KMS-11 (cell line): ENCODE measurements at regions not wholly inside any gene's neighbourhood (a gene's known extent, or its start where the extent isn't known, plus 50 kb on each side); places are given as distances from the start of the nearest gene placed in this dataset.

Source experiments
- H2AFZ ChIP-seq: fragments of 200-600 bp; sonication (generic); 2 replicates; pipeline ENCODE4 v1.6.1; 2016; ENCODE audit warnings: antibody characterized with exemption, mixed run types, low read depth
- H3K27ac ChIP-seq: fragments of 200-600 bp; sonication (generic); 2 replicates; pipeline ENCODE4 v1.6.1; 2016; ENCODE audit warnings: mild to moderate bottlenecking, mixed run types
- H3K27me3 ChIP-seq: fragments of 200-600 bp; sonication (generic); 2 replicates; pipeline ENCODE4 v1.6.1; 2017; ENCODE audit warnings: mild to moderate bottlenecking, low read depth, mixed run types, moderate library complexity; ENCODE audit not compliant: insufficient read depth
- H3K36me3 ChIP-seq: fragments of 200-600 bp; sonication (generic); 2 replicates; pipeline ENCODE4 v1.6.1; 2017; ENCODE audit warnings: mild to moderate bottlenecking, mixed run types; ENCODE audit not compliant: insufficient read depth
- H3K4me1 ChIP-seq: fragments of 200-600 bp; sonication (generic); 2 replicates; pipeline ENCODE4 v1.6.1; 2016; ENCODE audit warnings: mild to moderate bottlenecking, low read depth, mixed run types; ENCODE audit not compliant: poor library complexity, severe bottlenecking
- H3K4me2 ChIP-seq: fragments of 200-600 bp; sonication (generic); 2 replicates; pipeline ENCODE4 v1.7.0; 2016; ENCODE audit warnings: mild to moderate bottlenecking, mixed run types
- H3K4me3 ChIP-seq: fragments of 200-600 bp; sonication (generic); IDR thresholded peaks from 2 replicates; pipeline ENCODE4 v1.6.1; 2017; ENCODE audit warnings: low read depth, low read length, mixed read lengths; ENCODE audit not compliant: insufficient read depth
- H3K79me2 ChIP-seq: fragments of 200-600 bp; sonication (generic); 2 replicates; pipeline ENCODE4 v1.6.1; 2016; ENCODE audit warnings: low read depth, mixed run types; ENCODE audit not compliant: insufficient read depth
- H3K9ac ChIP-seq: fragments of 200-600 bp; sonication (generic); 2 replicates; pipeline ENCODE4 v1.6.1; 2016; ENCODE audit warnings: mild to moderate bottlenecking, mixed run types
- H4K20me1 ChIP-seq: fragments of 200-600 bp; sonication (generic); 2 replicates; pipeline ENCODE4 v1.6.1; 2016; ENCODE audit warnings: mild to moderate bottlenecking, mixed run types; ENCODE audit not compliant: insufficient read depth
- CTCF ChIP-seq: fragments of 200-600 bp; sonication (generic); conservative IDR thresholded peaks from 2 replicates; pipeline ENCODE4 v1.6.1; 2017; ENCODE audit warnings: low read depth, mild to moderate bottlenecking, antibody characterized with exemption, low read length, moderate library complexity, mixed read lengths

- Histone ChIP-seq H3K9ac (no peak overlapping the region), H4K20me1 (no peaks in the 10 kb centered on the region), H3K4me1 (no peaks in the 10 kb centered on the region), H3K4me2 (no peak overlapping the region), H3K27me3 (no peaks in the 10 kb centered on the region), H3K27ac (no peak overlapping the region), H2AFZ (no peak overlapping the region), H3K79me2 (no peaks in the 10 kb centered on the region), H3K36me3 (no peaks in the 10 kb centered on the region), H3K4me3 (no peak overlapping the region)
- no peak for TF ChIP-seq CTCF
Measured at GRCh38 chr5:105663671-105664070, 2007.1 kb downstream of the EFNA5 start.

GRCh38 chr5:105659396-105659795 is 2011.3 kb downstream of the EFNA5 start:
- Histone ChIP-seq H3K27me3 (no peaks in the 10 kb centered on the region), H2AFZ (no peak overlapping the region), H3K4me3 (no peak overlapping the region), H4K20me1 (no peaks in the 10 kb centered on the region), H3K4me2 (no peak overlapping the region), H3K4me1 (no peaks in the 10 kb centered on the region), H3K36me3 (no peaks in the 10 kb centered on the region), H3K79me2 (no peaks in the 10 kb centered on the region), H3K27ac (no peak overlapping the region), H3K9ac (no peak overlapping the region)
- no peak for TF ChIP-seq CTCF

GRCh38 chr5:105640328-105640727 is 2030.4 kb downstream of the EFNA5 start:
- Histone ChIP-seq H3K4me3 (no peak overlapping the region), H3K4me2 (no peak overlapping the region), H4K20me1 (no peaks in the 10 kb centered on the region), H3K4me1 (no peaks in the 10 kb centered on the region), H3K27ac (no peak overlapping the region), H3K36me3 (no peaks in the 10 kb centered on the region), H2AFZ (no peak overlapping the region), H3K79me2 (no peaks in the 10 kb centered on the region), H3K27me3 (no peaks in the 10 kb centered on the region), H3K9ac (no peak overlapping the region)
- no peak for TF ChIP-seq CTCF

- Histone ChIP-seq H2AFZ (no peak overlapping the region), H3K4me1 (no peaks in the 10 kb centered on the region), H3K79me2 (no peaks in the 10 kb centered on the region), H3K4me2 (no peak overlapping the region), H4K20me1 (no peaks in the 10 kb centered on the region), H3K36me3 (no peaks in the 10 kb centered on the region), H3K27ac (no peak overlapping the region), H3K27me3 (no peaks in the 10 kb centered on the region), H3K4me3 (no peak overlapping the region), H3K9ac (no peak overlapping the region)
- TF ChIP-seq CTCF = no peak
Measured at GRCh38 chr5:105639511-105639910, 2031.2 kb downstream of the EFNA5 start.

GRCh38 chr5:105639068-105639467 is 2031.7 kb downstream of the EFNA5 start:
- no peak for TF ChIP-seq CTCF
- H3K4me2 ChIP-seq = no peak overlapping the region
- H3K9ac ChIP-seq = no peak overlapping the region
- H3K79me2 ChIP-seq = no peaks in the 10 kb centered on the region
- H3K4me3 ChIP-seq = no peak overlapping the region
- no peaks in the 10 kb centered on the region for H3K27me3 ChIP-seq
- H2AFZ ChIP-seq = no peak overlapping the region
- no peaks in the 10 kb centered on the region for H3K4me1 ChIP-seq
- no peaks in the 10 kb centered on the region for H3K36me3 ChIP-seq
- no peaks in the 10 kb centered on the region for H4K20me1 ChIP-seq
- no peak overlapping the region for H3K27ac ChIP-seq
